Testis (tissue), 2 donors: ENCODE measurements at regions not wholly inside any gene's neighbourhood (a gene's known extent, or its start where the extent isn't known, plus 50 kb on each side); places are given as distances from the start of the nearest gene placed in this dataset.

ENCODE experiments used
- DNase-seq: peaks from one replicate; pipeline ENCODE4 v3.0.0-alpha.2; 2019
- H3K27ac ChIP-seq, 2 donors: fragments of 200-600 bp; sonication (generic); one replicate each; pipeline ENCODE4 v1.5.1; 2019
- H3K27me3 ChIP-seq: fragments of 200-600 bp; sonication (generic); one replicate; pipeline ENCODE4 v1.5.1; 2019
- H3K36me3 ChIP-seq: fragments of 200-600 bp; sonication (generic); one replicate; pipeline ENCODE4 v1.5.1; 2017; ENCODE audit warnings: low read depth; ENCODE audit errors: missing control alignments
- H3K4me1 ChIP-seq: fragments of 200-600 bp; sonication (generic); one replicate; pipeline ENCODE4 v1.5.1; 2019
- H3K4me3 ChIP-seq, 2 donors: fragments of 200-600 bp; sonication (generic); one replicate each; pipeline ENCODE4 v1.5.1; 2017 to 2019
- H3K9me3 ChIP-seq: fragments of 200-600 bp; sonication (generic); one replicate; pipeline ENCODE4 v1.5.1; 2017
- CTCF ChIP-seq, 3 experiments: fragments of 450-650 bp in 2 of 3; fragments of 200-600 bp in 1 of 3; sonication (generic) in 1 of 3; IDR thresholded peaks; one replicate each; pipeline ENCODE4 v1.5.1; 2016 to 2019; ENCODE audit warnings: antibody characterized with exemption in 3 of 3, mild to moderate bottlenecking in 2 of 3, moderate library complexity in 1 of 3
- POLR2A ChIP-seq: fragments of 450-650 bp; IDR thresholded peaks from one replicate; pipeline ENCODE4 v1.6.1; 2017; ENCODE audit warnings: antibody characterized with exemption, mild to moderate bottlenecking, moderate library complexity
- WGBS, 2 donors: methylation state at CpG; one replicate each; pipeline ENCODE4 v1.1.5; 2018; 5-methylcytosine and 5-hydroxymethylcytosine counted together
- intact Hi-C: fragments of 100-400 bp; cut with DNase I; formaldehyde crosslinking; loops from one replicate; pipeline ENCODE4 v1.15.1; 2023; ENCODE audit warnings: low total_unique reads

GRCh38 chr1:187903223-187903622, 1074.5 kb downstream of the PLA2G4A start:
- H3K4me1 ChIP-seq: no peaks in the 10 kb centered on the region
- H3K36me3 ChIP-seq: no peaks in the 10 kb centered on the region
- H3K27me3 ChIP-seq: no peaks in the 10 kb centered on the region
- intact Hi-C loops: no loop called here
- no peak for DNase-seq
- H3K27ac ChIP-seq: no peak overlapping the region
- WGBS, 2 donors: 82 to 94% methylated on average over 1 of the region's 1 CpG
- H3K9me3 ChIP-seq: no peaks in the 10 kb centered on the region
- TF ChIP-seq POLR2A (no peak), CTCF (IDR thresholded peaks at IDR 0.05) (no peak)
- H3K4me3 ChIP-seq: no peak overlapping the region

GRCh38 chr1:187909382-187909781, 1080.6 kb downstream of the PLA2G4A start:
- no peak for DNase-seq
- Histone ChIP-seq H3K27me3 (no peaks in the 10 kb centered on the region), H3K27ac (no peak overlapping the region), H3K36me3 (no peaks in the 10 kb centered on the region), H3K4me1 (no peaks in the 10 kb centered on the region), H3K9me3 (no peaks in the 10 kb centered on the region), H3K4me3 (no peak overlapping the region)
- intact Hi-C loops: no loop called here
- TF ChIP-seq POLR2A (no peak), CTCF (IDR thresholded peaks at IDR 0.05) (no peak)
- 87 to 93% methylated on average over 3 of the region's 3 CpGs for WGBS, 2 donors

GRCh38 chr1:187911820-187912219, 1083.1 kb downstream of the PLA2G4A start:
- intact Hi-C loops: no loop called here
- Histone ChIP-seq H3K9me3 (no peaks in the 10 kb centered on the region), H3K36me3 (no peaks in the 10 kb centered on the region), H3K27me3 (no peaks in the 10 kb centered on the region), H3K4me3 (no peak overlapping the region), H3K4me1 (no peaks in the 10 kb centered on the region), H3K27ac (no peak overlapping the region)
- no peak for TF ChIP-seq CTCF (IDR thresholded peaks at IDR 0.05)
- TF ChIP-seq POLR2A: no peak
- DNase-seq: no peak

- no peak for TF ChIP-seq CTCF (IDR thresholded peaks at IDR 0.05)
- TF ChIP-seq POLR2A: no peak
- no peak overlapping the region for H3K27ac ChIP-seq
- H3K9me3 ChIP-seq: no peaks in the 10 kb centered on the region
- no peaks in the 10 kb centered on the region for H3K27me3 ChIP-seq
- DNase-seq: no peak
- H3K36me3 ChIP-seq: no peaks in the 10 kb centered on the region
- intact Hi-C loops: no loop called here
- 95 to 96% methylated on average over 1 of the region's 1 CpG for WGBS, 2 donors
- no peak overlapping the region for H3K4me3 ChIP-seq
- H3K4me1 ChIP-seq: no peaks in the 10 kb centered on the region
These were observed 1092.2 kb downstream of the PLA2G4A start for GRCh38 chr1:187920976-187921375.

GRCh38 chr1:187921426-187921825, 1092.7 kb downstream of the PLA2G4A start:
- H3K36me3 ChIP-seq: no peaks in the 10 kb centered on the region
- no peak overlapping the region for H3K27ac ChIP-seq
- WGBS, 2 donors: 55 to 69% methylated on average over 1 of the region's 1 CpG
- H3K4me3 ChIP-seq: no peak overlapping the region
- no peak for DNase-seq
- TF ChIP-seq POLR2A (no peak), CTCF (IDR thresholded peaks at IDR 0.05) (no peak)
- no peaks in the 10 kb centered on the region for H3K27me3 ChIP-seq
- no peaks in the 10 kb centered on the region for H3K9me3 ChIP-seq
- no peaks in the 10 kb centered on the region for H3K4me1 ChIP-seq
- intact Hi-C loops: no loop called here
